SKM-1 (cell line): ENCODE measurements at regions not wholly inside any gene's neighbourhood (a gene's known extent, or its start where the extent isn't known, plus 50 kb on each side); places are given as distances from the start of the nearest gene placed in this dataset.

Experiments used
- DNase-seq: peaks from one replicate; lab custom pipeline; 2025; ENCODE audit not compliant: unreplicated experiment; lab: John Stamatoyannopoulos, UW

- DNase-seq = no peak
Observed at GRCh38 chr18:29018976-29019375, 842.0 kb upstream of the CDH2 start.

DNA sequence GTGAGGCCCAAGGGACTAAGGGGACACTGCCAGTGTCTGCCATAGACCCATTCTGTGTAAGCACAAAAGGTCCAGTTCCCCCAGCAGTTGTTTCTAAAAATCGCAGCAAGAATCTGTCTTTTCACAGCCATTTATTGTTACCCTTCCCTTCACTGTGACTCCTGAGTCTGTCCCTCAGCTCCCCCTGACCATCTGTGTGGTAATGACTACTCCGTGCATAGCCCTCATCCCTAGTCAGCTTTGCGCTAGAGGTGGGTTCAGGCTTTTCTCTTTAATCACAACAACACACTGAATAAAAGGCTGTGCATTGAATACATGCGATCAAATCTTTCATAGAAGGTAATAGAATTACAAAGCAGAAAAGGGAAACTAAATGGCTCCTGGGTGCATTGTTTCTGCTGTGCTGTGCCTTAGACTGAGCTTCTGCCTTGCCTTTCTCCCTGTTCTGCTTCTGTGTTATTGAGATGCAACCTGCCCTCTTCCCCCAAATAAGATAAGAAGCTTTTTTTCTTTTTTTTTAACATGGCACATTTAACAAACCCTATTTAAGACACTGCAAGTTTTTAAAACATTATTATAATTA, 836.0 kb upstream of the CDH2 start:
- DNase-seq = no peak

GRCh38 chr18:29012364-29012763, 835.4 kb upstream of the CDH2 start:
- no peak for DNase-seq

DNA sequence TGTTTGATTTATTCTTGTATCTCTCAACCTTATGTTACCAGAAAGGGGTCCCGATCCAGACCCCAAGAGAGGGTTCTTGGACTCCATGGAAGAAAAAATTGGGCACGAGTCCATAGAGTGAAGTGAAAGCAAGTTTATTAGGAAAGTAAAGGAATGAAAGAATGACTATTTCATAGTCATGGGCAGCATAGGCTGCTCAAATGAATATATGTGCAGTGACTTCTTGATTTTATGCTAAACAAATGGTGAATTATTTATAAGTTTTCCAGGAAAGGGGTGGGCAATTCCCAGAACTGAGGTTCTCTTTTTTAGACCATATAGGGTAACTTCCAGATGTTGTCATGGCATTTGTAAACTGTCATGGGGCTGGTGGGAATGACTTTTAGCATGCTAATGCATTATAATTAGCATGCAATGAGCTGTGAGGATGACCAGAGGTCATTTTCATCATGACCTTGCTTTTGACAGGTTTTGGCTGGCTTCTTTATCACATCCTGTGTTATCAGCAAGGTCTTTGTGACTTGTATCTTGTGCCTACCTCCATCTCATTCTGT, 832.4 kb upstream of the CDH2 start:
- no peak for DNase-seq

- no peak for DNase-seq
Observed at GRCh38 chr18:29008809-29009208, 831.9 kb upstream of the CDH2 start.

GRCh38 chr18:29007986-29008654, 831.2 kb upstream of the CDH2 start:
- no peak for DNase-seq

DNA sequence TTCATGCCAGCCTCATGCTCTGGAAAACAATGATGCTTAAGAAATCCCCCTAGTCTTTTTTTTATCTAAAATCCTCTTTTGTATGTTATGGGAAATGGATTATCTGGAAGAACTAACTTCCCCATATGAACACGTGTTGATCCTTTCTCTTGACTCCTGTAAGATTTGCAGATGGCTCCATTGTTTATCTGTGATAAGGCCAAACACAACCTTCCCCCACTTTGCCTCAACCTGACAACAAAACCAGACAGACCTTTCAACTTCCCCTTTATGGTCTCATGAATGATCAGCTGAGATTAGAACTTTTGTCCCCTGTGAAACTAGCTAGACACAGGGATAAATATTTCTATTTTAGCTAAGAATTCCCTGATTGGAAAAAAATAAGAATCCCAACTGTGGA, 828.0 kb upstream of the CDH2 start:
- DNase-seq = no peak

DNA sequence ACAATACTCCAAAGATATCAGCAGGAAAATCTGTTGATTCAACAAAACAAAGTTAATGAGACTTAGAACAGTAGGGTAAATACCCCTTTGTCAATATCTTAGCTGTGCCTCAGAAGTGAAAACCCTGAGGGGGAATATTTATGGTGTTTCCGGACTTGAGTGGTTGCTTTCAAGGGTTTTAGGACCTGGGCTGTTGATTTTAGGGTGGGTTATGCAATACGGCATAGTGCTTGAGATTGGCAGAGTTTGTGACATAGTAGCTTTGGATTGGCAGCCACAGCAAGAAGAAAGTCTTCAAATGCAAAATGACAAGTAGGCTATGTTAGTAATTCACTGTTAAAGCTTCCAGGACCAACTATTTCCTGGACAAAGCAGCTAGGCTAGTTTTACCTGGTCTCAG, 826.3 kb upstream of the CDH2 start:
- DNase-seq = no peak

- DNase-seq = no peak
Observed at GRCh38 chr18:29002747-29003146, 825.8 kb upstream of the CDH2 start.

DNA sequence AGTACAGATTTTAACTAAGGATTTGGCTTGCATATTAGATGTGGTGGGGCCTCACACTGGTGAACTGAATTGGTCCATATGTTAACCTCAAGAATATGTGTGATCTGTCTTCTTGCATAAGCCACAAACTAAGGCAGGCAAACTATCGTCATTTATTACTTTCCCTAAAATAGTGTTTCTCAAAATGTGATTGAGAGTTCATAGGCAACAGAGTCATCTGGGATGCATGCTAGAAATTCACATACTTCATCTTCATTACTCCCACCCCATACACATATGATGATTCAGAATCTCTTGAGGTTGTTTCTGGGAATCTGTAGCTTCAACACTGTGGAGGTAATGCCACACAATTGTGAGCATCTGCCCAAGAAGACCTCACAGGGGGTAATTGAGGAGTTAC, 822.8 kb upstream of the CDH2 start:
- DNase-seq = no peak

- DNase-seq = no peak
Observed at GRCh38 chr18:28995319-28995718, 818.4 kb upstream of the CDH2 start.

- DNase-seq = no peak
Observed at GRCh38 chr18:28984731-28985130, 807.8 kb upstream of the CDH2 start.

- DNase-seq = no peak
Observed at GRCh38 chr18:28974504-28974903, 797.6 kb upstream of the CDH2 start.

DNA sequence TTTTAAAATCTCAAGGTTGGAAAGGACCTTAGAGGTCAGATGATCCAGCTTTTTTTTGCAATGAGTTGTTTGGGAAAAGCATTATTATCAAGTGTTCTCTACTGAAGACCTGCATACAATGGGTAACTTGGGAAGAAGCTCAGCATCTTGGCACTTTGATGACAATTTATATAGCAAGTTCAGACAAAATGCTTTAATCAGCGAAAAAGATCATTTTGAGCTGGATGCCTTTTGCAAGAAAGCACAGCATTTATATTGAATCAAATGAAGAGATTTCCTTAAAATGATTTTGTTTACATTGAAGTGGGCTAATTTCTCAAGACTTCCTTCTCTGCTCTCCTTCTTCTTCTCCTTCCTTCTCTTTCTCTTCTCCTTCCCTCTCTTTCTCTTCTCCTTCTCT, 796.4 kb upstream of the CDH2 start:
- DNase-seq = no peak

- no peak for DNase-seq
Observed at GRCh38 chr18:28972333-28972907, 795.5 kb upstream of the CDH2 start.

- no peak for DNase-seq
Observed at GRCh38 chr18:28963481-28963880, 786.6 kb upstream of the CDH2 start.

- peak; percentile 6 for DNase-seq
Observed at GRCh38 chr18:28961669-28962228, 784.8 kb upstream of the CDH2 start.

DNA sequence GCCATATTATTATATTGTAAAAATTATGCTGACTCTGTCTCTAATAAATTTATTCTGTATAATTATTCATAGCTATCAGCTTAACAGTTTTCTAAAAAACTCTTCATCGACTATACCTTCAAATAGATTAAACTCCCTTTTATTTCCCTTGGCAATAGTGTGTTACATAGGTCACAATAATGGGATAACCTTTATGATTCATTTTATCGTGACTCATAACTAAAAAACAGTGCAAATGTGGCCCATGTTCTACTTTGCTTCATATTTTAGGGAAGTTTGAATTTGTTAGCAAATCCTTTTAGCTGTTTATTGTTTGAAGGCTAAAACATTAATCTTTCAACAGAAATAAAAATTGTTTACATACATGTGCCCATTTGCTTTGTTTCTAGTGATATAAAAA, 783.2 kb upstream of the CDH2 start:
- DNase-seq = no peak

- no peak for DNase-seq
Observed at GRCh38 chr18:28952339-28952738, 775.4 kb upstream of the CDH2 start.

DNA sequence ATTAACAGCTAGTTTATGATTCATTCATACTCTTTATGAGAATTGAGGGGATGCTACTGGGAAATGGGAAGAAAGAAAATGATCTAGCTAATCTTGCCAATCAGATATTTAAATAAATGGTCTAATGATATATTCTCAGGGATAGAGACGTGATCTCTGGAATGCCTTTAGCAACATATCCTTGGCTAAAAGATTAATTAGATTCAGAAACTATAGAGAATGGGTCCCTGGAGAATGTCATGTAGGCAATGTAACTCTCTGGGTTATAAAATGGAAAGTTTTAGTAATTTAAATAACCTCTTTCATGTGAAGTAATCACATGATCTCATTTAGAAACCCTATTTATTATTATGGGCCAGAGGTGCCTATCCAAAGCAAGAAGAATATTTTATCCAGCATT, 771.0 kb upstream of the CDH2 start:
- DNase-seq = no peak

- no peak for DNase-seq
Observed at GRCh38 chr18:28946471-28946870, 769.5 kb upstream of the CDH2 start.

- no peak for DNase-seq
Observed at GRCh38 chr18:28922936-28923335, 746.0 kb upstream of the CDH2 start.
